ENCODE measurements at regions not wholly inside any gene's neighbourhood (a gene's known extent, or its start where the extent isn't known, plus 50 kb on each side); places are given as distances from the start of the nearest gene placed in this dataset.

- no peaks in the 10 kb centered on the region for H3K36me3 ChIP-seq (replicated peaks in 1 of 2; ENCODE audit: control insufficient read depth in 1 of 2, insufficient read depth in 2 of 2, low read length in 1 of 2)
- H3K27ac ChIP-seq (ENCODE audit: low read depth in 2 of 2, low read length in 1 of 2): no peak overlapping the region
- H2AFZ ChIP-seq (ENCODE audit: low read depth): no peak overlapping the region
- no peak overlapping the region for H3K9ac ChIP-seq
- DNase-seq: no peak
- H3K4me2 ChIP-seq: no peak overlapping the region
- no peaks in the 10 kb centered on the region for H4K20me1 ChIP-seq (ENCODE audit: insufficient read depth)
- 16% methylated on average over 1 of the region's 1 CpG for WGBS (ENCODE audit: low lambda C conversion rate)
- no peaks in the 10 kb centered on the region for H3K79me2 ChIP-seq (ENCODE audit: insufficient read depth)
- no peaks in the 10 kb centered on the region for H3F3A ChIP-seq (replicated peaks; ENCODE audit: insufficient read depth)
- peaks cover 0 to 14% of the 10 kb centered on the region in 2 experiments; a peak in 2 of 4 replicates for H3K4me1 ChIP-seq (ENCODE audit: control insufficient read depth in 1 of 2, insufficient read depth in 2 of 2, low read depth in 1 of 2, low read length in 1 of 2)
- no peak overlapping the region for H3K4me3 ChIP-seq (ENCODE audit: low read depth in 2 of 2, low read length in 1 of 2)
- ChIA-PET POLR2A (no interaction called here), CTCF (interaction anchor here (1.2 kb wide), 1 partner anchor 14 kb away, joined by 4 read pairs; no protein-coding TSS in a partner anchor)
- TF ChIP-seq POLR2AphosphoS5 (IDR thresholded peaks at IDR 0.05; ENCODE audit: low read depth, low read length) (no peak), MAX (IDR thresholded peaks at IDR 0.05; ENCODE audit: low read depth) (no peak), ZBTB33 (IDR thresholded peaks at IDR 0.05; ENCODE audit: borderline replicate concordance, low read depth) (no peak), TAF1 (IDR thresholded peaks at IDR 0.05; ENCODE audit: borderline replicate concordance, low read depth, low read length) (no peak), RAD21 (IDR thresholded peaks at IDR 0.05; ENCODE audit: low read length) (no peak), FOXJ3 (CRISPR knock-in tag; IDR thresholded peaks at IDR 0.05) (no peak), EP300 (IDR thresholded peaks at IDR 0.05; ENCODE audit: borderline replicate concordance in 1 of 2, low read depth in 1 of 2, low read length in 1 of 2) (no peak), REST (IDR thresholded peaks at IDR 0.05; ENCODE audit: low read depth, low read length) (no peak), ELF1 (IDR thresholded peaks at IDR 0.05) (no peak), JUND (IDR thresholded peaks at IDR 0.05) (no peak), RFX5 (IDR thresholded peaks at IDR 0.05; ENCODE audit: low read length) (no peak), USF2 (IDR thresholded peaks at IDR 0.05; ENCODE audit: borderline replicate concordance, low read depth, low read length) (no peak), SMC3 (IDR thresholded peaks at IDR 0.05; ENCODE audit: low read depth, low read length) (no peak), CHD2 (IDR thresholded peaks at IDR 0.05; ENCODE audit: low read length, partially characterized antibody) (no peak), RCOR1 (IDR thresholded peaks at IDR 0.05; ENCODE audit: low read length) (no peak), NFIC (IDR thresholded peaks at IDR 0.05; ENCODE audit: borderline replicate concordance) (no peak)
- H3K9me2 ChIP-seq: no peaks in the 10 kb centered on the region
- H3K27me3 ChIP-seq (ENCODE audit: insufficient read depth): no peaks in the 10 kb centered on the region
- no peaks in the 10 kb centered on the region for H3K9me3 ChIP-seq
Measured at GRCh38 chr11:22554221-22554620, 71.4 kb downstream of the FANCF start.

Data from SK-N-SH (cell line).